Non-pigmented ciliary epithelial cell (primary cell): ENCODE measurements at regions not wholly inside any gene's neighbourhood (a gene's known extent, or its start where the extent isn't known, plus 50 kb on each side); places are given as distances from the start of the nearest gene placed in this dataset.

ENCODE experiments used
- DNase-seq: peaks from one replicate; pipeline ENCODE4 v3.0.0-alpha.2; 2010; ENCODE audit warnings: low read depth

DNA sequence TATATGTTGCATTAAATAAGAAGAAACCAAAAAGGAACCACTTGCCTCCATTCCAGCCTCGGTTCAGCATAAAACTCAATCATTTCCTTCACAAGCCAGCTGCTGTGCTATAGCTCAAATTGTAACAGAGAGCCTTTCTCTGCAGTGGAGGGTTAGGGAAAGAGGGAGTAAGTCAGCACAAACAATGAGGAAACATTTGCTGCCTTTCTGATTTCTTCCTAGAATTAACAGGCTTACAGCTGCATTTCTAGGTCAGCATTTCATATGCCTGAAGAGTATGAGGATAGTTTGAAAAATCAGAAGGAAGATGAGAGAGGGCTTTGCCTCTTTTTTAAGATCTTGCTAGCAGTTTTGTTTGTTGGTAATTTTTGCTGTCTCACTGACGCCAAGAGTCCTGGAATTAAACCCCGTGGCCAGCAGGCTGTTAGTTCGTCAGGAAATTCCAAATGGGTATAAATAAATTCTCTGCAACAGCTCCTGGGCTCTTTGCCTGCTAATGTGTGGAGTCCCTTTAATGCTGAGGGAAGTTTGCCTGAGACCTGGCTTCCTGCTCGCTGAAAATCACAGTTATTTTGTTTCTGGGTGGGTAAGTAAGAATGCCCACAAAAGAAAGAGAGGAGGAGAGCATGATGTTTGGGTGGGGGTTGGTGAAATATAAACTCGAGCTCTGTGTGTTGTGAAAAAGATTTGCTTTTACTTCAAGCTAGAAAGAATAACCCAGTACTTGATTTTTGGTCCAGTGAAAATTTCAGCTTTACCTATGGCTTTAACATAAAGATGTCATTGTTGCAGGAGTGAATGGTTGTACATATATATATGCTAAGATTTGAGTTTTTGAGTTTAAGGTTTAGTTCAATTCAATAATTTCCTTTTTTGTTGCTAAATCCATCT, 148.1 kb upstream of the DMRT1 start:
- DNase-seq: no peak

DNA sequence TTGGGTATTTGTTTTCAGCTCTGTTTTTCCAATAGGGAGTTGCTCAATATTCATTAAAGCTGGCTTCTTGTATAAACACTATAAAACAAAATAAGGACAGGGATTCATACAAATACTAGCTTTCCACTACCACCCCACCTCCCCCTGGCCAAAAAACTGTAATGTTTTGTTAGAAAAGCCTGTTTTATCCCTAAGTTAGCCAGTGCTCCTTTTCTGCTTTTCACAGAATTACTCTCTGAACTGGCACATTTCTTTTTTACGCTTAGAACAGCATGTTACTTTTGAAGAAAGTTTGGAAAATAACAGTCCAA, 147.4 kb upstream of the DMRT1 start:
- DNase-seq: no peak

DNA sequence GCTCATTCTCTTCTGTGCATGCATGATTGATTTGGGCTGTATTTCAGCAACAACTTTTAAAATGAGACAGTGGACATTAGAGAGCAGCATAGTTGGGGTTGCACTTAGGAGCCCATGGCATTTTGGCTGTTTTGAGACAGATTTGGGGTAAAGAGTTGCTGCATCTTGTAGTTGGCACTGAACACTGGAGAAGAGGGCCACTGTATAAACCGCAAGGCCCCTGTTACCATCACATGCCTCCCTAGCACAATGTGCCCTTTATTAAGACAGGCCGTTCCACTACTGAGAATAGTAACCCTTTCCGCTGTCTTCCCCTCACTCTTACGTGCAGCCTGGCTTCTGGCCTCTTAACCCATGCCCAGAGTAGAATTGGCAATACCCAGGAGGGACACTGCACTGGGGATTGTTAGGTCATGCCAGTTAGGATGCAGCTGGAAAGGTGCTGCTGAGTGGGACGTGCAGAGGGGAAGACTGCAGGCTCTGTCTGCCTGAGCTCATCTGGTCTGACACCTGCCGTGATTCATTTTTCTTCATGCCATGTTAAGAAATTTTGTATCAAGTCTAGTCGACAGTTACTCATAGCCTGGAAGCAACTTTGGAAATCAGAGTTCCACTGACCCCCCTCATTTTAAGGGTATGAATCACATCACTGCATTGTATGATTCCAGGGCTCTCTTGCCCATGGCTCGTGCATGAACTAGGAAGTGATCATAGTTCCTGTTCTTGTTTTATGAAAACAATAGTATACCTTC, 146.9 kb upstream of the DMRT1 start:
- DNase-seq: peak; percentile 82

- DNase-seq: no peak
These were observed 146.2 kb upstream of the DMRT1 start for GRCh38 chr9:695252-695651.

DNA sequence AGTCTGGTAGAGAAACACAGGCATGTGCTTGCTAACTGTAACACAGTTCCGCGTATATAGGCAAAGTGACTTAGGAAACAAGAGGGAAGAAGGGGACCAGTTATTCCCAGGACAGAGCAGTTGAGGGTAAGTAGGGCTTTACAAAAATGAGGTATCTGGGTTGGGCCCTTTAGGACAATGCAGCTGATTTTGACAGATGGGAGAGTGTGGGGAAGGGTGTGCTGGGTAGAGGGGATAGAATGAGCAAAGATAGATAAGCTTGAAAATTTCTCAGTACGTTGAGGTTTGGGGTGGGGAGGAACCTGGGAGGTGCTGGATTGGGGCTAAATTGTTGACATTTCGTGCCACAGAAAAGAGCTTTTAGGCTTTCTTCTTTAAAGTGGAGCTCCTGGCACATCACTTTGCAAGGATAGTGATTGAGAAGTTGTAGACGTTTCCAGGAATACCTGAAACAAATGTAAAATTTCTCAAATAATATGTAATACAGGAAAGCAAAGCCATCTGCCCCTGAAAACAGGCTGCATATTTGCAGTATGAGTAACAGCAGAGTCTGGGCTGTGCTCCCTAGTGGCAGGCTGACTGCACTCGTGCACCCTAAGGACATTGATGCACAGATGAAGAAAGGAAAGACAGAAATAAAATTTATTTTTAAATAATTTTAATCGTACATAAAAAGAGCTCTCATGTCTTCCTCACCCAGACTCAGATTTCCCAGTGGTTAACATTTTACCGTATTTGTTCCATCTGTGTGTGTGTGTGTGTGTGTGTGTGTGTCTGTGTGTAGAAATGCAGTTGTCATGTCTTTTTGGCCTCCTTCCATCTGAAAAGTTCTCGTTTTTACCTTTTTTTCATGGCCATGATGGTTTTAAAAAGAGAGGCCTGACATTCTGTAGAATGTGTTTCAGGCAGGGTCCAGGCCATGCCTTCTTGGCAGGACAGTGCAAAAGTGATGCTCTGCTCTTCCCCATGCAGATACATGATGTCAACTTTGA, 144.9 kb upstream of the DMRT1 start:
- no peak for DNase-seq

DNA sequence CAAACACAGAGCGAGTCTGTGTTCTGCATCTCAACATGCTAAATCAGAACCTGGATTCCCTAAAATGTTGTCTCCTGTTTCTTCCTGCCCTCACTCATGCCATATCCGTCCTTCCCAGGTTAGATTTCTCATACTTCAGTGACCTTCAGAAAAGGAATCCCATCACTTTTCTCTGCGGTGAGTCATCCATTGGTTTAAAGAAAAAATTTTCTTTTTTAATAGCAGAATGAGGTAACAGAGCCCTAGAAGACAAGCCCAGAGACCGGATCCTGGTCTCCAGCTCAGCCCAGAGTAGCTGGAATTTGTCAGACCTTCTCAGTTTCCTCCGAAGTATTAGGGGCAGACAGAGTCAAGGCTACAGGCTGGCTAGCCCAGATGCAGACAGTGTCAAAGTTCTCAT, 143.2 kb upstream of the DMRT1 start:
- DNase-seq: no peak

GRCh38 chr9:698954-699353, 142.5 kb upstream of the DMRT1 start:
- no peak for DNase-seq

- DNase-seq: no peak
These were observed 142.1 kb upstream of the DMRT1 start for GRCh38 chr9:699396-699795.

DNA sequence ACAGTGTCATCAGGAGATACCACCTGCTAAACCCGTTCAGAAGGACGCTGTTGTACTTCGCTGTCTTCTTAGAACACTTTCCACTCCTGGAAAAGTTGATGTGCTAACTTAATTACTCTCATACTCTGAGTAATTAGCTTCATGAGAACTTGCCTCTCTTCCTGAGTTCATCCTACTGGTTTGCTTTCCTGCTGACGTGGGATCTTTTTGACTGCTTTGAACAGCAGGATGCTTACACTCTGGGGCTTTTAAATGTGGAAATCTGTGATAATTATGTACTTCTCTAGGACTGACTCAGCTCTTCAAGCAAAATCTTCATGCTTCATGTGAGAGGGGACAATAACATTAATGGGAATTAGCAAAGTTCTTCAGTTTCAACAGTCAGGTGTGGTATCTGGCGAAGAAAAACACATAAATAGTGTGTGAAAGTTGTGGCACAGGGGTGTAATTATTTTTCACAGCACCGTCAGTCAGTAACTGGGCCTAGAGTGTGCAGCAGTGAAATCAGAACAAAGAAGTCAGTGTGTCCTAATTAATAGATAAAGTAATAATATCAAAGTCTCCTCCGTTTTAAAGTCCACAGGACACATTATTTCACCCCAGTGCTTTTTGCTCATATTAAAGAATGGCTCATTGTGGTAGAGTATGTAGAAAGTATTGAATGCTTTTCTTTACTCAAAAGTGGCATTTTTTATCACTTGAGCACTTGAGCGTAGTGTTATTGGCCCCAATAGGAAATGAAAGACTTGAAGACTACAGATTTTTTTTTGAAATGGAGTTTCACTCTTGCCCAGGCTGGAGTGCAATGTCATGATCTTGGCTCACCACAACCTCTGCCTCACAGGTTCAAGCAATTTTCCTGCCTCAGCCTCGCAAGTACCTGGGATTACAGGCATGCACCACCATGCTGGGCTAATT, 140.9 kb upstream of the DMRT1 start:
- DNase-seq: no peak

- DNase-seq: no peak
These were observed 138.1 kb upstream of the DMRT1 start for GRCh38 chr9:703392-703791.

DNA sequence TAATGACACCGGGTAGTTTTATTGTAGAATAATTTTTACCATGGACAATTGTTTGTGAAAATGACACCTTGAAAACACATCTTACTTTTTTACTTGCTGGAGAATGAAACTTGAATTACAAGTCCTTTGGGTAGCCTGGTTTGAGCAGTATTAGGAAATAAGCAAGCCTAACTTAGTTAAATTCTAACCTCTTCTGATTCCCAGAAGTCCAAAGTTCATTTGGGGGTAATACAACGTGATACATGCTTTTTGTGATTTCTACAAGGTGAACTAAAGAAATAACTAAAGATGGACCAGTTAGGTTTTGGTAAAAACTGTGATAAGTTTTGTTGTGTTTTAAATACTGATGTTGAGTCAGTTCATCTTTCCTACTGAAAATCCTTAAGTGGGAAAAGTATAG, 135.4 kb upstream of the DMRT1 start:
- DNase-seq: no peak

DNA sequence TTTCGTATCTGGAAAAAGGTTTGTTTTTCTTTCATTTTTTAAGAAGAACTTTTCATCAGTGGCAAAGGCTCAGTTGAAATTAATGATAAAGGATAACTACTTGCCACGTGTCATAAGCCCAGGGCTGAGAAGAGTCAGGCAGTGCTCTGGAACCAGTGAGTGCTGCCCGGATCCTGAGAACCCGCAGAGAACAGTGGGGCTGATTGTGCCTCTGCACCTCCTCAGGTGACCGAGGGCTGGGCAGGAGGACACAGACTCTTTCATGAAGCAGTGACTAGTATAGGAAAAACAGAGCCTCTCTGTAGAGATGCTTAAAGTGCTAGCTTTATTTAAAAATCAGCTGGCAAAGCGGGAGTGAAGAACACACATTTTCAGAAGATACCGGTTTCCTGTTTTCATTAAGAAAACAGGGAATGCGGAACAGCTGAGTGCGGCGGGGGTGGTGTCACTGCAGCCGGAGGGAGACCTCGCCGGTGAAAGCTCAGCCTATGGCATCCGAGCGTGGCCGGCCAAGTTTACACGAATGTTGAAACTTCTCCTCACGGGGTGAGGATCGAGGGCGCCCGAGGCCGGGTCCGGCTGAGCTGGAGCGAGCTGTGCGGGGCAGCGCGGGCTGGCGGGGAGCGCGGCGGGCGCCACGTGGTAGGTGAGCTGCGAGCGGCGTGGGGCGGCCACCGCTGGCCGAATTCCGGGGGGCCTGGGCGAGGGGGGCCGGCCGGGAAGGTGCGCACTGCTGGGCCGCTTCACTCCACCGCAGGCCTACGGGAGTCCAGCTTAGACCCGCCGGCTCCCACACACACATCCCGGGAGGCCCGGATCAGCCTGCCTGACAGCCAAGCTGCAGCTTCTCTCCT, 134.7 kb upstream of the DMRT1 start:
- DNase-seq: no peak

DNA sequence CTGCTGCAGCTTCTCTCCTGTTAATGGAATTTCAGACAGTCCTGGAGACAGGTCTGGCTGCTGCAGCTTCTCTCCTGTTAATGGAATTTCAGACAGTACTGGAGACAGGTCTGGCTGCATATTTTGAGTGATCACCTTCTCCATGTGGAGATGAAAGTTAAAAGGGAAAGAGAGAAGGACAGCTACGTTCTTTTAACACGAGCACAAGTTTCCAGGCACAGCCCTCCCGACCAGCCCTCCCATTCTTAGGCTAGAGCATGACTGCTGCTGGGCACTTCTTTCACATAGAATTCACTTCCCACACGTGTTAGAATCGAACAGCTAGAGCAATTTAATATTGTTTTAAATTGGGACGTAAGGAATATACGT, 133.3 kb upstream of the DMRT1 start:
- no peak for DNase-seq

DNA sequence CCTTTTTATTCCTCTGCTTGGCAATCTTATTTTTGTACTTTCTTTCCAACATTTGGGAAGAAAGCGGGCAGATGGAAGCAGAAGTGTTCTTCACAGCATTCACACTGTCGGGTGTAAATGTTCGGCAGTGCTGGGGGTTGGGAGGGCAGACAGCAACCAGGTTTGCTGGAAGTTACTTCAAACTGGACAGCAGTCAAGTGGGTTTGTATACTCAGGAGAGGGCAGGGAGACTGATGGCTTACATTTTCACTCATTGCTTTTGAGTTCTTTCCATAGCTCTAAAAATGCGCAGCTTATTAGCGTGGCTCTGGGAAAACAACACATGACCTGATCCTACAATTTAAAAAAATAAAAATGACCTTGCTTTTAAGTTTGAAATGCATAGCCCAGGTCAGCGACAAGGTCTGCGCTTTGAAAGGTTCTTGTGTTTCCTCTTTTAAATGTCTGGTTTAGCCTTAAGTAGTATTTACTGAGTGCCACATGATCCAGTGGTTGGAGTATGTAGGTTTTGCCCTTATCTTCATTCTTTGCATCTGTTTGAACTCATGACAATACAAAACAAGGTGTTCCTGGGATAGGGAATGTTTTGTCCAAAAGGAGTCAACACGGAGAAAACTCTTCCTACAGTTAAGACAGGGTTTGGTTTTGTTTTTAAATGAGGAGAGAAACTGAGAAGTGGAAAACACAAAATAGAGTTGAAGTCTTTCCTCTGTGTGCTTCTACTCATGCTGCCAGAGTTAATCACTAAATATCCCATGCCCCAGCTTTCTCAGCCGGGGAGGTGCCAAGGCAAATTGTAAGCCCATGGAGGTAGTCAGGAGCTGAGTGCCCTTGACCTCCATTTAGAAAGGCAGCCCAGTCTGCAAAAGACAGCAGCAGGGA, 132.7 kb upstream of the DMRT1 start:
- DNase-seq: no peak

DNA sequence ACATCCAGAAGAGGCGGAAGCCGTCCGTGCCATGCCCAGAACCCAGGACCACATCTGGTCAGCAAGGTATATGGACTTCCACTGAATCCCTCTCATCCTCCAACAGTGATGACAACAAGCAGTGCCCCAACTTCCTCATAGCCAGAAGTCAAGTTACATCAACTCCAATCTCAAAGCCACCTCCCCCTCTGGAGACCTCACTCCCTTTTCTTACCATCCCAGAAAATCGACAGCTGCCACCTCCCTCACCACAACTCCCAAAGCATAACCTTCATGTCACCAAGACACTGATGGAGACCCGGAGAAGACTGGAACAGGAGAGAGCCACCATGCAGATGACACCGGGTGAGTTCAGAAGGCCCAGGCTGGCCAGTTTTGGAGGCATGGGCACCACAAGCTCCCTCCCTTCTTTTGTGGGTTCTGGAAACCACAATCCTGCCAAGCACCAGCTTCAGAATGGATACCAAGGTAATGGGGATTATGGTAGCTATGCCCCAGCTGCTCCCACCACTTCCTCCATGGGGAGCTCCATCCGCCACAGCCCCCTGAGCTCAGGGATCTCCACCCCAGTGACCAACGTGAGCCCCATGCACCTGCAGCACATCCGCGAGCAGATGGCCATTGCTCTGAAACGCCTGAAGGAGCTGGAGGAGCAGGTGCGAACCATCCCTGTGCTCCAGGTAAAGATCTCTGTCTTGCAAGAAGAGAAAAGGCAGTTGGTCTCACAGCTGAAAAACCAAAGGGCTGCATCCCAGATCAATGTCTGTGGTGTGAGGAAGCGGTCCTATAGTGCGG, 130.3 kb upstream of the DMRT1 start:
- no peak for DNase-seq

DNA sequence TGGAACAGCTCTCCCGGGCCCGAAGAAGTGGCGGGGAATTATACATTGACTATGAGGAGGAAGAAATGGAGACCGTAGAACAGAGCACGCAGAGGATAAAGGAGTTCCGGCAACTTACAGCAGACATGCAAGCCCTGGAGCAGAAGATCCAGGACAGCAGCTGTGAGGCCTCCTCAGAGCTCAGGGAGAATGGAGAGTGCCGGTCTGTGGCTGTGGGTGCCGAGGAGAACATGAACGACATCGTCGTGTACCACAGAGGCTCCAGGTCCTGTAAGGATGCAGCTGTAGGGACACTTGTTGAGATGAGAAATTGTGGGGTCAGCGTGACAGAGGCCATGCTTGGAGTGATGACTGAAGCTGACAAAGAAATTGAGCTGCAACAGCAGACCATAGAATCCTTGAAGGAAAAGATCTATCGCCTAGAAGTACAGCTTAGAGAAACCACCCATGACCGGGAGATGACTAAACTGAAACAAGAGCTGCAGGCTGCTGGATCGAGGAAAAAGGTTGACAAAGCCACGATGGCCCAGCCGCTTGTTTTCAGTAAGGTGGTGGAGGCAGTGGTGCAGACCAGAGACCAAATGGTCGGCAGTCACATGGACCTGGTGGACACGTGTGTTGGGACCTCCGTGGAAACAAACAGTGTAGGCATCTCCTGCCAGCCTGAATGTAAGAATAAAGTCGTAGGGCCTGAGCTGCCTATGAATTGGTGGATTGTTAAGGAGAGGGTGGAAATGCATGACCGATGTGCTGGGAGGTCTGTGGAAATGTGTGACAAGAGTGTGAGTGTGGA, 129.5 kb upstream of the DMRT1 start:
- no peak for DNase-seq

- DNase-seq: no peak
These were observed 128.9 kb upstream of the DMRT1 start for GRCh38 chr9:712643-713042.

GRCh38 chr9:713091-713490, 128.4 kb upstream of the DMRT1 start:
- no peak for DNase-seq
